ENCODE measurements at regions not wholly inside any gene's neighbourhood (a gene's known extent, or its start where the extent isn't known, plus 50 kb on each side); places are given as distances from the start of the nearest gene placed in this dataset.

GRCh38 chr16:80163339-80163738 is 377.5 kb upstream of the DYNLRB2 start:
- TF ChIP-seq CTCF (conservative IDR thresholded peaks at IDR 0.05; ENCODE audit: low read length) (no peak), EZH2phosphoT487 (IDR thresholded peaks at IDR 0.05; ENCODE audit: borderline replicate concordance) (no peak)
